GM21619 (cell line): ENCODE measurements at regions not wholly inside any gene's neighbourhood (a gene's known extent, or its start where the extent isn't known, plus 50 kb on each side); places are given as distances from the start of the nearest gene placed in this dataset.

Experiments used
- ATAC-seq: cut with Tn5 transposase; IDR thresholded peaks from one replicate; pipeline ENCODE4 v1.9.1; 2021; ENCODE audit not compliant: unreplicated experiment

GRCh38 chr7:17477182-17477581 is 178.7 kb downstream of the AHR start:
- no peak for ATAC-seq

DNA sequence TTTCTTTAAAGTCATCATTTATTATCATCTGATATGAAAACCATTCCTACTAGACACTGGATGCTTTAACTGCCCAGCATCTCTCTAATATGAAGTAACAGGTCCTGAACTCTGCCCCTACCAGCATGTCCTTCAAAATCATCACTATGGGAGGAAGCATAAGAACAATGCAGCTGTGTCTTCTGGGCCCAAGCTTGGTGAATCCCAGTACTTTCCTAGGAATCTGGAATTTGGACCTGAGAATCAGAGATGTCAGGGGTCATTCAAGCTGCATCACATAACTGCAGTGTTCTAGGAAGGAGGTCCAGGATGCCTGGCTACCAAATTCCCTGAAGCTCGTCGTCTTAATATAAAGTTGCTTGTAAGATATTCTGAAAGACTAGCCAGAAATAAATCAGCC is 182.7 kb downstream of the AHR start:
- no peak for ATAC-seq

- ATAC-seq, result no peak
Observed at GRCh38 chr7:17485368-17485767, 186.9 kb downstream of the AHR start.

- ATAC-seq, result no peak
Observed at GRCh38 chr7:17485904-17486303, 187.5 kb downstream of the AHR start.

GRCh38 chr7:17486835-17487234 is 188.4 kb downstream of the AHR start:
- ATAC-seq, result no peak

DNA sequence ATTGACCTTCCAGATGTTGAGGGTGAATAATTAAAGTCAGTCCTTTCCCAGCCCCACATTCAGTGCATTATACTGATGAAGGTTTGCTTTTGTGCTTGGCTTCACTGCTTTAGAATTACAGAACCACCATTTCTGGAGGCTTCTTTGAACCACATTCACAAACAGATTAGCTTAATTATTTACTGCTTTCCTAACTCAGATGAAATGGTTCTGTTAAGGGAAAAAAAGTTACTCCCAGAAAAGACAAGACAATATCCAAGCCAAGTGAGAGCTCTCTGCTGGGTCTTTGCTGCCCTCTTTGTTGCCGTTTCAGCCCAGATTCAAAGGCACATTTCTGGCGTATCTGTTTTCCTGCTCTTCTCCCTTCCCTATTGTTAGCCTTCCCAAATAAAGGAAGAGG is 188.9 kb downstream of the AHR start:
- no peak for ATAC-seq

DNA sequence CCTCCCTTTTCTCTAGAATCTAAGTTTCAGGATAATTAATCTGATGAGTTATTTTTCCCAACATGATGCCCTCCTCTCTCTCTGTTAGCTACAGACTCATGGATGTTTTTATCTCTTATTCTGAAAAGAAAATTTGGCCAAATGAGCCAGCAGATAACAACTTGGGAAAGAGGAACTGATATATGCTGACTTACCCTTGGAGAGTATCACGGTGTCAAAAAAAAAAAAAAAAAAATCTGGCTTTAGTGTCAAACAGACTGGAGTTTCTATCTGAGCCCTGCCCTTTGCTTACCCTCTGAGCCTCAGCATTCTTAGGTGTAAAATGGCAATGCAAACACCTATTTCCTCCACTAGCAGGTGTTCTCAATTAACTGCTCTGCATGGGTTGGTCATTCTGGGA is 190.4 kb downstream of the AHR start:
- no peak for ATAC-seq

DNA sequence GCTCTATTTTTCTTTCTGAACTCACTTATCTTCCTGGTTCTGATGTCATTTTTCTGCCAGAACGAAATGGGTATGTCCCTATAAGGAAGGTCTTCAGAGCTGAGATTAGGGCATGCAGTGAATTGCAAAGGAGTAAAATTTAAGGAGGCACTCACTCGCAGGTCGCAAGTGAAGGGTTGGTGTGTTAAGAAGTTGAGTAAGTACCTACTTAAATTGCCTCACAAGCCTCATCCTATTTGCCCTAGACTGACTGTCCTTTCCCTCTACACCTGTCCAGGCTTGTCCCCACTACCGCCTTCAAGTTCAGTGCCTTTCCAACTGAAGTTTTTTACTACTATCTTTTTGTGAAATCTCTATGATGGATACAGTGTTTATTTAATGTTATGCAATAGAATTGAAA is 191.5 kb downstream of the AHR start:
- ATAC-seq, result no peak

DNA sequence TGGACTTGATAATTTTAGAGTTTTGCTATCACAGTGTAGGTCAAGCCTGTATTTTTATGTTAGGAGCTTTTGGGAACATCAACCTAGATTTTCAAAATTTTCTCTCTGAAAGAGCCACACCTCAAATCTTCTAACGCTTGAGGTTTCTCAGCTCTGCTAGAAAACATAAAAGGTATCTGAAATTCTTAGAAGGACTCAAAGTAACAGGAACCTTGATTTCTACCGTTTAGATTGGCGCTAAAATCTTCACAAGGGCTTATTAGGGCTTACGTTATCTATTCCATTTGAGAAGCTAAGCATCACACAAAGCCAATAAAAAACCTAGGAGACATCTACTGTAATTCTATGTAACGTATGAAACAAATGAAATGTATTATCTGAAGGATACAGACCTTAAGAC is 192.4 kb downstream of the AHR start:
- ATAC-seq, result no peak

GRCh38 chr7:17492437-17492836 is 194.0 kb downstream of the AHR start:
- ATAC-seq, result peak; percentile 49

DNA sequence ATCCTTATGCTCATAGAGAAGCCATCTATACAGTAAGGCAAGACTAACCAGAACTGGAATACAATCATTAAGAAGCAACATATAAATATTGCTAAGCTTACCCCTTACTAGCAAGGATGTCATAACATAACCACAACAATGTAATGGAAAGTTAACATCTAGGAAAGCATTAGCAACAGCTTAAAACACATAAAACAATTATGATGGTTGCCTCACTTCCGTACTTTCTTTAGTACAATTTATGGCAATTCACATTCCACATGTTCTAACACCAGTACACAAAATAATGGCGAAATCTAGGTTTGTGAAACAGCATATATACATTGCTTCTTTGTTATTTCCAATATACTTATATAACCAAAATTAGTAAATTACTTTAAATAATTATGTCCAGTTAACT is 195.0 kb downstream of the AHR start:
- ATAC-seq, result no peak

DNA sequence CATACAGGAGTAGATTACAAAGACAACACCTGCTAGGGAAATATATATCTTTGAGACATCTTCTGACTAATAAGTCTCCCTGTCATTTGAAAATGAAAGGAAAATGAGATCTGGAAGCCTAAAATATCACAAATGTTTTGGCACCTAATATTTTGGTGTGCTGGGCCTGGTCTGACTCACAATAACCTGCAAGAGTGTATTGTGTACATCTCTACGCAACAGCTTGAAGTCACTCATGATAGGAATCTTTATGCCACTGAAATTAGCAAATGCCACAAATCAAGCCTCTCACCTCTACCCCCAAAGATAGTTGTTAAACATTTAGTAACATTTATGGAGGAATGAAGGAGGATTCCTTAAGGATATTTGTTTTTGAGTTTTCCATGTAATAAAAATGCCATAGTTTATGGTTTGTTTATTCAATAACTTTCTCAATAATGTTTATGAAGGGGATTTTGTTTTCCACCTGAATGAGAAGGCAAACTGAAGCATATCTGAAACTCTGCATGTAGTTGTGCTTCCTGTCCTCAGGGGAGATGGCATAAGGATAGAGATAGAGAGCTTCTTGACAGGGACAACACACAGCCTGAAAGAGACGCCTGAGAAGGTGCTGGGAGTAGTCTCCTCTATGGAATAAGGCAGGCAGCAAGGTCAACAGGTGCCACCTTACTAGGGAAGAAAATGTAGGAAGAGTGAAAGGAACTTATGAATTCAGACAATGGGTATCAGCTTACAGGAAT is 197.4 kb downstream of the AHR start:
- no peak for ATAC-seq

DNA sequence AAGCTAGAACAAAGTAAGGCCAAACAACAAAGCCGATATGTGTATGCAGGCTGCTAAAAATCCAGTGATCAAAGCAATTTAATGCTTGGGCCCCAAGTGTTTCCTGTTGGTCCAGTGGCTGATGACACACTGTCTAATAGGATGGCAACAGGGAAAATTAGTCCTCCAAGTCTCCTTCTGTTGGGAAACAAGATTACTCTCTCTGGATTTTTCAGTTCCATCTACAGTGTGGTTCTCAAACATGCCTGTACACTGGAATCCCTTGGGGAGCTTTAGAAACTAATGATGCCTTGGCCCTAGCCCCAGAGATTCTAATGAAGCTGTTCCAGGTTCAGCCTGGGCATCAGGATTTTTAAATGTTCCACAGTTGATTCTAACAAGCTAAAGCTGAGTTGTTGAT is 198.7 kb downstream of the AHR start:
- ATAC-seq, result no peak

DNA sequence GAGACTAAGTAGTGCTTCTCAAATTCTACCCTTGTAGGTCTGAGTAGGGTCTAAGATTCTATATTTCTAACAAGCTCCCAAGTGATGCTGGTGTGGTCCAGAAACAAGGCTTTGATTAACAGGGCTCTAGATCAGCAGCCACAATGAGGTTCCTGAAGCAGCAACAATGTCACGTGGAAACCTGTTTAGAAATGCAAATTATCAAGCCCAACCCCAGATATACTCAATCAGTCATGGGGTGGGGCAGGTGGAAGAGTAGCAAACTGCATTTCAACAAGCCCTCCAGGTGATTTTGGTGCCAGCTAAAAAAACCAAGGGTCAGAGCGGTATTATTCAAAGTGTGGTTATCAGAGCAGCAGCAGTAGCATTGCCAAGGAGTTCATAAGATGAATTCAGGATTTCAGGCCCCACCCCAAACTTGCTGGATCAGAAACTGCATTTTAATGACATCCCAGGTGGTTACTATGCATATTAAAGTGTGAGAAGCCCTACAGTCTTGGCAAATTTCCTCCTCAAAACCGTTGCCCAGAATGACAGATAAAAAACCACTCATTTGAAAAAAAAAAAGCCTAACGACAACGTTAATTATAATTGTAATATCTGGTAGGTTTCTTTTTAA is 199.2 kb downstream of the AHR start:
- no peak for ATAC-seq

- no peak for ATAC-seq
Observed at GRCh38 chr7:17498230-17498629, 199.8 kb downstream of the AHR start.

DNA sequence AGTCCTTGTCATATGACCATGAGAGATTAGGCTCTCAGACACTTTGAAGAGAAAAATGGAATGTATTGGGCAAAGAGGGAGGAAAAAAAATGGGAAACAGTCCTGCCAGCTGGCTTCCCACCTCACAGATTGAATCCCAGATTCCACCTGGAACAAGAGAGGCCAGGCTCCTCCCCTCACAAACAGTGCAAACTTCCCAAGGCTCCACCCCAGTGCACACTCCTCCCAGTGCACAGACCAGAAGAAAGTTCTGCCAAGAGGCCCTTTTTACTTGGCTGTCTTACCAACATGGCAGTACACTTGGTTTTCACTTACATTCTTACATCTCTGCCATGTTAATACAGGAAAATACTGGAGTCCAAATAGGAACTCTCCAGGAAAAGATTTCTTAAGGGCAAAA is 202.3 kb downstream of the AHR start:
- no peak for ATAC-seq

GRCh38 chr7:17501441-17502212 is 203.2 kb downstream of the AHR start:
- no peak for ATAC-seq

DNA sequence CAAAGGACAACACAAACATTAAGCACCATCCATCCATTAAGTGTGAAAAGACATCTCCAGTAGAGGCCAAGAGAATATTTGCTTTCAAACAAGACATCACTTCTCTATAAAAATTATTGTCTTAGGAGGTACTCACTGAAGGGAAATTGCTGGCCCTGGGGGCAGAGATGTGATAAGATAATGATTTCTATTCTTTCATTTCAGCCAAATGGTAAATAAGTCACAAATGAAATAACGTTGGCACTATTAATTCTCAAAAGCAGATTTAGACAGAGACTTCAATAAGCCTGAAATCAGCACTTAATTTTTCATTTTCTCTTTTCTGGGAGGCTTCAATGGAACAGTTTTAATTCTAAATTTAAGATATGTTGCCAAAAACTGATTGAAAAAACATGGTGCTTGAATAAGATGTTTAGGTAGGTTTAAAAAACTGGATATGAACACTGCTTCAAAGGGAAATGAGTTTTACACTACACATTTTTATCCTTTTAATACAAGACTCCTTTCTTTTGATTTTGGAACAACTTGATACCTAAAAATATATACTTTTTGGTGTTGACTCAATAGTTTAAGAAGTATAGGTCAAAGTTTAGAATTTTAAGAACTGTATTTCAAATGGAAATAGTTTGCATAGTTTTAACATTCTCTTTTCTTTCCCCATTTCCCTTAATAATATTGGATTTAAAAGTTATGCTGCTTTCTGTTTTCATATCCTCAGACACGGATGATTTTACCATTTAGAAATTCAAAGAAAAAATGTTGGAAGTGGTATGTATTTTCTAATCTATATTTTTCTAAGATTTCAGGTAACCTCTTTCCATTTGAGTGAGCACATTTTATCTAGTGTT is 204.0 kb downstream of the AHR start:
- ATAC-seq, result no peak

GRCh38 chr7:17506095-17506494 is 207.6 kb downstream of the AHR start:
- ATAC-seq, result peak; percentile 89

GRCh38 chr7:17506596-17506995 is 208.1 kb downstream of the AHR start:
- ATAC-seq, result no peak

DNA sequence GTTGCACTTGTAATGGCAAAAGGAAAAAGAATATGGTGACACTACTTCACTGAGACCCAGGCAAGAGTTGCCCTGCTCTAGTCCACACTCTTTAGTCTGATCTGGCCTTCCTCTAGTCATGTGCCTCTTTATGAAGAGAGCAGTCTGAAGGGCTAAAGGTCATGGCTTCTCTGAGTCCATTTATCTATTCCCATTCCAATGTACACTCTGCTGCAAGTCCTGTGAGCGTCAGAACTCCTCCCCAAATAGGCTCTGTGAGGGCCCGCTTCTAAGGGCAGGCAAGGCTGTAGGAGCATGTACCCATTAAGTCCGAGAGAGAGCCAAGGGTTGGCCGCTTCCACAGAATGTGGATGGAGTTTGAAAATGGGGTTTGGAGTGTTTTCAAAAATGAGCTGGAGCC is 209.3 kb downstream of the AHR start:
- no peak for ATAC-seq
